PC-3 (cell line): ENCODE measurements at regions not wholly inside any gene's neighbourhood (a gene's known extent, or its start where the extent isn't known, plus 50 kb on each side); places are given as distances from the start of the nearest gene placed in this dataset.

ENCODE experiments used
- ATAC-seq: fragments of 200-7000 bp; cut with Tn5 transposase; 2 replicates; pipeline ENCODE4 v1.9.1; 2020; ENCODE audit warnings: mild to moderate bottlenecking, moderate library complexity
- BruUV-seq: library from RNA; stranded (reverse); fragments of 400-500 nt; replicated peaks from 2 replicates; lab custom pipeline; 2021; lab: Mats Ljungman, UMichigan
- CTCF ChIA-PET: fragments of 300-600 bp; sonication (Branson Sonifier 250); formaldehyde crosslinking; loops from one replicate; lab custom pipeline; 2022; ENCODE audit warnings: antibody characterized with exemption; lab: Charles Lee
- POLR2A ChIA-PET: fragments of 300-600 bp; sonication (Branson Sonifier 250); formaldehyde crosslinking; loops from one replicate; lab custom pipeline; 2022; ENCODE audit warnings: antibody characterized with exemption; ENCODE audit not compliant: unreplicated experiment; lab: Charles Lee
- DNase-seq: peaks from one replicate; pipeline ENCODE4 v3.0.0-alpha.2; 2015
- H2AFZ ChIP-seq: fragments of 300-600 bp; sonication (generic); 2 replicates; pipeline ENCODE4 v1.6.0; 2016; ENCODE audit warnings: antibody characterized with exemption, low read length
- H3F3A ChIP-seq: fragments of 300-600 bp; sonication (generic); one replicate; pipeline ENCODE4 v1.6.0; 2017; ENCODE audit warnings: antibody characterized with exemption, low read length, control low read depth, mild to moderate bottlenecking; ENCODE audit not compliant: unreplicated experiment
- H3K27ac ChIP-seq: fragments of 300-600 bp; sonication (generic); 2 replicates; pipeline ENCODE4 v1.5.1; 2016; ENCODE audit warnings: mild to moderate bottlenecking, low read length
- H3K27me3 ChIP-seq: fragments of 300-600 bp; sonication (generic); 2 replicates; pipeline ENCODE4 v1.6.1; 2016; ENCODE audit warnings: low read length, mixed read lengths
- H3K36me3 ChIP-seq: fragments of 300-600 bp; sonication (generic); 2 replicates; pipeline ENCODE4 v1.6.1; 2016; ENCODE audit warnings: low read depth, mixed run types, low read length, mixed read lengths
- H3K4me1 ChIP-seq: fragments of 300-600 bp; sonication (generic); 2 replicates; pipeline ENCODE4 v1.5.1; 2016; ENCODE audit warnings: low read length; ENCODE audit not compliant: insufficient read depth
- H3K4me2 ChIP-seq: fragments of 300-600 bp; sonication (generic); 2 replicates; pipeline ENCODE4 v1.6.0; 2016; ENCODE audit warnings: low read length
- H3K4me3 ChIP-seq: fragments of 300-600 bp; sonication (generic); 2 replicates; pipeline ENCODE4 v1.5.1; 2016; ENCODE audit warnings: mild to moderate bottlenecking, low read length, mixed read lengths
- H3K79me2 ChIP-seq: fragments of 300-600 bp; sonication (generic); 2 replicates; pipeline ENCODE4 v1.6.1; 2017; ENCODE audit warnings: low read length, mixed read lengths
- H3K9ac ChIP-seq: fragments of 300-600 bp; sonication (generic); 2 replicates; pipeline ENCODE4 v1.6.0; 2016; ENCODE audit warnings: mild to moderate bottlenecking, low read length
- H3K9me2 ChIP-seq: fragments of 300-600 bp; sonication (generic); replicated peaks from 2 replicates; pipeline ENCODE4 v1.6.1; 2016; ENCODE audit warnings: mixed run types, low read length, mixed read lengths
- H3K9me3 ChIP-seq: fragments of 300-600 bp; sonication (generic); 2 replicates; pipeline ENCODE4 v1.6.1; 2016; ENCODE audit warnings: low read length, mixed read lengths
- H4K20me1 ChIP-seq: fragments of 300-600 bp; sonication (generic); 2 replicates; pipeline ENCODE4 v1.6.1; 2016; ENCODE audit warnings: low read length, mixed read lengths
- EZH2 ChIP-seq: fragments of 300-600 bp; sonication (generic); IDR thresholded peaks from one replicate; pipeline ENCODE4 v1.6.1; 2017; ENCODE audit warnings: antibody characterized with exemption, mild to moderate bottlenecking, low read length; ENCODE audit not compliant: unreplicated experiment
- EZH2phosphoT487 ChIP-seq: fragments of 300-600 bp; sonication (generic); IDR thresholded peaks from 2 replicates; pipeline ENCODE4 v1.6.1; 2018; ENCODE audit warnings: mild to moderate bottlenecking, antibody characterized with exemption, low read length, borderline replicate concordance
- intact Hi-C: fragments of 100-400 bp; cut with micrococcal nuclease; formaldehyde crosslinking; loops from 2 replicates; pipeline ENCODE4 v1.9.0; 2023
- TF ChIP-seq, protein P1 (sequence below): fragments of 300-600 bp; sonication (generic); conservative IDR thresholded peaks from 2 replicates; pipeline ENCODE4 v1.5.1; 2017; ENCODE audit warnings: antibody characterized with exemption, low read depth, mild to moderate bottlenecking, low read length

DNA sequence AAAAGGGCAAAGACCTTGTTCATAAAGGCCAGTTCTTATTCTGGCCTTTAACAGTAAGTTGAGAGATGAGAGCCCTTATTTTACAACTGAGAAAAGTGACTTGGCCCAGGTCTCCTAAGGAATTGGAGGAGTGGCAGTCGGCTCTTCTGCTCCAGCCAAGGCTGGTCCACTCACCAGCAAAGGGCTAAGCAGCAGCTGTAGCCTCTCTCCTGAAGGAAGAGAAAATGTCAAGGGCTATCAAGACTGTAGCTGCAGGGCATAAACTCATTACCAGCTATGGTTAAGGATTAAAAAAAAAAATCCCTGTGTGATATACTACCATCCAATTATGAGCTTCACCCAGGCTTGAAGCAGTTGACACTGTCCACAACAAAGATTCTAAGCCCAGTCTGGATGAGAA lies 138.6 kb upstream of the RAD23B start:
- no peaks in the 10 kb centered on the region for H4K20me1 ChIP-seq
- H3K27ac ChIP-seq = no peak overlapping the region
- H3K4me2 ChIP-seq = no peak overlapping the region
- no peaks in the 10 kb centered on the region for H3K36me3 ChIP-seq
- no peaks in the 10 kb centered on the region for H3F3A ChIP-seq
- no peaks in the 10 kb centered on the region for H3K9me3 ChIP-seq
- DNase-seq (no peak), ATAC-seq (no peak)
- no peak overlapping the region for H3K9ac ChIP-seq
- ChIA-PET CTCF (no interaction called here), POLR2A (no interaction called here)
- H3K9me2 ChIP-seq = no peaks in the 10 kb centered on the region
- no peaks in the 10 kb centered on the region for H3K27me3 ChIP-seq
- no peaks in the 10 kb centered on the region for H3K79me2 ChIP-seq
- no TSS peak for BruUV-seq
- intact Hi-C loops = loop anchor here (5.0 kb wide), 1 partner anchor 282 kb away; the partner anchor contains the start of gene ZNF462
- no peaks in the 10 kb centered on the region for H3K4me1 ChIP-seq
- H3K4me3 ChIP-seq = no peak overlapping the region
- no peak overlapping the region for H2AFZ ChIP-seq
- TF ChIP-seq, protein P1, sequence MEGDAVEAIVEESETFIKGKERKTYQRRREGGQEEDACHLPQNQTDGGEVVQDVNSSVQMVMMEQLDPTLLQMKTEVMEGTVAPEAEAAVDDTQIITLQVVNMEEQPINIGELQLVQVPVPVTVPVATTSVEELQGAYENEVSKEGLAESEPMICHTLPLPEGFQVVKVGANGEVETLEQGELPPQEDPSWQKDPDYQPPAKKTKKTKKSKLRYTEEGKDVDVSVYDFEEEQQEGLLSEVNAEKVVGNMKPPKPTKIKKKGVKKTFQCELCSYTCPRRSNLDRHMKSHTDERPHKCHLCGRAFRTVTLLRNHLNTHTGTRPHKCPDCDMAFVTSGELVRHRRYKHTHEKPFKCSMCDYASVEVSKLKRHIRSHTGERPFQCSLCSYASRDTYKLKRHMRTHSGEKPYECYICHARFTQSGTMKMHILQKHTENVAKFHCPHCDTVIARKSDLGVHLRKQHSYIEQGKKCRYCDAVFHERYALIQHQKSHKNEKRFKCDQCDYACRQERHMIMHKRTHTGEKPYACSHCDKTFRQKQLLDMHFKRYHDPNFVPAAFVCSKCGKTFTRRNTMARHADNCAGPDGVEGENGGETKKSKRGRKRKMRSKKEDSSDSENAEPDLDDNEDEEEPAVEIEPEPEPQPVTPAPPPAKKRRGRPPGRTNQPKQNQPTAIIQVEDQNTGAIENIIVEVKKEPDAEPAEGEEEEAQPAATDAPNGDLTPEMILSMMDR = no peak
- TF ChIP-seq EZH2phosphoT487 (no peak), EZH2 (no peak)

DNA sequence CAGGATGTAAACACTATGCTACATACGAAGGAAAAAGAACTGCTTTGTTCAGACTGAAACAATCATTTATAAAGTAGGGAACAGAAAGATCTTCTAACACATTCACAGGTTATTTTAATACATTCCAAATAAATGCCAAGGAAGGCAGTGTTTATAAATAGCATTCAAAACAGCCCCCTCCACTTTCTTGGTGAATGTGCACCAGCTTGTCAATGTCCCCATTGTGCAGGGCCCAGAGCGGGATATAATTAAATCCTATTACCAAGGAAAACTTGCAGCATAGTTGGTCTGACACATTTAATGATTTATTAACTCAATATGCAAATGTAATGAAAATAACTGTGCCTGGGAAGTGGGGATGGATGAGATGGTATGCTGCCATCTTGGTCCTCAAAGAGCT lies 135.9 kb upstream of the RAD23B start:
- Histone ChIP-seq H3K4me2 (no peak overlapping the region), H3K27me3 (no peaks in the 10 kb centered on the region), H3K9ac (no peak overlapping the region), H3K27ac (no peak overlapping the region), H3K4me3 (no peak overlapping the region), H2AFZ (no peak overlapping the region), H3K9me3 (no peaks in the 10 kb centered on the region), H3F3A (no peaks in the 10 kb centered on the region), H3K4me1 (no peaks in the 10 kb centered on the region), H3K36me3 (no peaks in the 10 kb centered on the region), H4K20me1 (no peaks in the 10 kb centered on the region), H3K79me2 (no peaks in the 10 kb centered on the region), H3K9me2 (no peaks in the 10 kb centered on the region)
- ChIA-PET CTCF (interaction anchor here (0.5 kb wide), 1 partner anchor 18 kb away, joined by 3 read pairs; no protein-coding TSS in a partner anchor), POLR2A (no interaction called here)
- TF ChIP-seq, protein P1 = no peak
- TF ChIP-seq EZH2 (no peak), EZH2phosphoT487 (no peak)
- no peak for DNase-seq
- no TSS peak for BruUV-seq
- no peak for ATAC-seq
- intact Hi-C loops = no loop called here

DNA sequence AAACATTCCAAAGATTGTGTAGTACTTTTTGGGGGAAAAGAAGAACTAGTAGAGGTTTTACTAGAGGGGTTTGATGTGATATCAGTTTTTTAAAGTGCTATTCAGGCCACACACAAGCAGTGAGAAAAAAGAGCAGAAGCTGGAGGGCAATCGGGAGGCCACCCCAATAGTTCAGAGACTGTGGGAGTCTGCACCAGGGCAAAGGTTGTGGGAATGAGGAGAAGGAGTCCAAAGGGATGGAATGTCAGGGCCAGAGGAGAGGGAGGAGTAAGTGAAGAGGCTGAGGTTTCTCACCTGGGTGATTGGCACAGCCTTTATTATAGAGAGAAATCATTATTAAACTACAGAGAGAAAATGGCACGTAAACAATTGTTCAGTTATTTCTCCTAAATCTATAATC lies 134.9 kb upstream of the RAD23B start:
- CTCF ChIA-PET = no interaction called here
- no peaks in the 10 kb centered on the region for H3K36me3 ChIP-seq
- H3K79me2 ChIP-seq = no peaks in the 10 kb centered on the region
- H4K20me1 ChIP-seq = no peaks in the 10 kb centered on the region
- BruUV-seq = no TSS peak
- H3K4me2 ChIP-seq = no peak overlapping the region
- POLR2A ChIA-PET = no interaction called here
- H2AFZ ChIP-seq = no peak overlapping the region
- ATAC-seq (no peak), DNase-seq (no peak)
- H3K9ac ChIP-seq = no peak overlapping the region
- no peak overlapping the region for H3K27ac ChIP-seq
- H3K4me1 ChIP-seq = no peaks in the 10 kb centered on the region
- H3K9me2 ChIP-seq = no peaks in the 10 kb centered on the region
- TF ChIP-seq, protein P1 = no peak
- TF ChIP-seq EZH2phosphoT487 = no peak
- no peak for TF ChIP-seq EZH2
- no peaks in the 10 kb centered on the region for H3F3A ChIP-seq
- H3K27me3 ChIP-seq = no peaks in the 10 kb centered on the region
- H3K9me3 ChIP-seq = no peaks in the 10 kb centered on the region
- intact Hi-C loops = no loop called here
- no peak overlapping the region for H3K4me3 ChIP-seq
